WTC11 (cell line): ENCODE measurements at regions not wholly inside any gene's neighbourhood (a gene's known extent, or its start where the extent isn't known, plus 50 kb on each side); places are given as distances from the start of the nearest gene placed in this dataset.

Experiments used
- CREM ChIP-seq: sonication (generic); formaldehyde crosslinking; IDR thresholded peaks from 2 replicates; pipeline ENCODE4 v1.8.1; 2022; ENCODE audit warnings: mild to moderate bottlenecking, missing genetic modification reagents, moderate library complexity
- ZNF317 ChIP-seq: sonication (generic); formaldehyde crosslinking; IDR thresholded peaks from 2 replicates; pipeline ENCODE4 v1.8.1; 2023; ENCODE audit warnings: low read depth, mild to moderate bottlenecking, moderate library complexity, missing genetic modification reagents, borderline replicate concordance
- TF ChIP-seq, protein P1 (sequence below): fragments of 200-600 bp; IDR thresholded peaks from 2 replicates; pipeline ENCODE4 v1.8.0; 2022; ENCODE audit warnings: antibody characterized with exemption

- TF ChIP-seq CREM: no peak
- no peak for TF ChIP-seq ZNF317 (CRISPR knock-in tag)
- TF ChIP-seq, protein P1, sequence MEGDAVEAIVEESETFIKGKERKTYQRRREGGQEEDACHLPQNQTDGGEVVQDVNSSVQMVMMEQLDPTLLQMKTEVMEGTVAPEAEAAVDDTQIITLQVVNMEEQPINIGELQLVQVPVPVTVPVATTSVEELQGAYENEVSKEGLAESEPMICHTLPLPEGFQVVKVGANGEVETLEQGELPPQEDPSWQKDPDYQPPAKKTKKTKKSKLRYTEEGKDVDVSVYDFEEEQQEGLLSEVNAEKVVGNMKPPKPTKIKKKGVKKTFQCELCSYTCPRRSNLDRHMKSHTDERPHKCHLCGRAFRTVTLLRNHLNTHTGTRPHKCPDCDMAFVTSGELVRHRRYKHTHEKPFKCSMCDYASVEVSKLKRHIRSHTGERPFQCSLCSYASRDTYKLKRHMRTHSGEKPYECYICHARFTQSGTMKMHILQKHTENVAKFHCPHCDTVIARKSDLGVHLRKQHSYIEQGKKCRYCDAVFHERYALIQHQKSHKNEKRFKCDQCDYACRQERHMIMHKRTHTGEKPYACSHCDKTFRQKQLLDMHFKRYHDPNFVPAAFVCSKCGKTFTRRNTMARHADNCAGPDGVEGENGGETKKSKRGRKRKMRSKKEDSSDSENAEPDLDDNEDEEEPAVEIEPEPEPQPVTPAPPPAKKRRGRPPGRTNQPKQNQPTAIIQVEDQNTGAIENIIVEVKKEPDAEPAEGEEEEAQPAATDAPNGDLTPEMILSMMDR: no peak
Observed at GRCh38 chr7:31448649-31449048, 65.2 kb upstream of the ITPRID1 start.
